ENCODE measurements at regions not wholly inside any gene's neighbourhood (a gene's known extent, or its start where the extent isn't known, plus 50 kb on each side); places are given as distances from the start of the nearest gene placed in this dataset.

- no peaks in the 10 kb centered on the region for H3K79me2 ChIP-seq (ENCODE audit: insufficient read depth, low read length)
- no peak for TF ChIP-seq RAD21 (IDR thresholded peaks at IDR 0.05; ENCODE audit: low read depth)
- no peak for TF ChIP-seq CTCF (IDR thresholded peaks at IDR 0.05 in 2 of 3, conservative IDR thresholded peaks at IDR 0.05 in 1 of 3; ENCODE audit: borderline replicate concordance in 1 of 3, insufficient read depth in 1 of 3, low read depth in 2 of 3, low read length in 2 of 3)
- no peak for TF ChIP-seq EZH2phosphoT487 (IDR thresholded peaks at IDR 0.05; ENCODE audit: borderline replicate concordance)
- TF ChIP-seq ZBTB33 (IDR thresholded peaks at IDR 0.05; ENCODE audit: extremely low read depth, insufficient replicate concordance, low read length): no peak
- H3K9me2 ChIP-seq (ENCODE audit: insufficient read depth): no peaks in the 10 kb centered on the region
- no peaks in the 10 kb centered on the region for H4K20me1 ChIP-seq (ENCODE audit: insufficient read depth)
- no peak overlapping the region for H2AFZ ChIP-seq (ENCODE audit: low read depth, low read length, poor library complexity, severe bottlenecking)
- H3K27ac ChIP-seq (ENCODE audit: low read depth, low read length): no peak overlapping the region
- ATAC-seq: no peak
- no peak overlapping the region for H3K9ac ChIP-seq (ENCODE audit: low read length)
- ChIA-PET POLR2A (no interaction called here), CTCF (no interaction called here), RAD21 (ENCODE audit: low non-redundant PET in 1 of 2, low total read pairs in 2 of 2, uncharacterized antibody in 2 of 2, unreplicated experiment in 2 of 2) (no interaction called here)
- H3K4me2 ChIP-seq (ENCODE audit: low read length): no peak overlapping the region
- H3K4me1 ChIP-seq (ENCODE audit: control insufficient read depth in 1 of 2, insufficient read depth in 2 of 2, low read length in 2 of 2): no peaks in the 10 kb centered on the region
- no peak overlapping the region for H3K4me3 ChIP-seq (replicated peaks in 1 of 2; ENCODE audit: low read depth in 1 of 2, low read length in 2 of 2)
- no peak for DNase-seq (ENCODE audit: low read depth, low spot score)
- no peaks in the 10 kb centered on the region for H3K9me3 ChIP-seq (ENCODE audit: control insufficient read depth in 1 of 2, insufficient read depth in 1 of 2, low read depth in 1 of 2, low read length in 2 of 2)
- H3K36me3 ChIP-seq (ENCODE audit: control insufficient read depth in 1 of 2, insufficient read depth in 2 of 2, low read length in 2 of 2): no peaks in the 10 kb centered on the region
- BruUV-seq (replicated peaks): no TSS peak
- H3K27me3 ChIP-seq (ENCODE audit: insufficient read depth, low read length): no peaks in the 10 kb centered on the region
- intact Hi-C loops (cut with micrococcal nuclease): no loop called here
Measured at GRCh38 chr2:12478151-12479064, 238.3 kb upstream of the TRIB2 start.
